ENCODE measurements at regions not wholly inside any gene's neighbourhood (a gene's known extent, or its start where the extent isn't known, plus 50 kb on each side); places are given as distances from the start of the nearest gene placed in this dataset.

DNA sequence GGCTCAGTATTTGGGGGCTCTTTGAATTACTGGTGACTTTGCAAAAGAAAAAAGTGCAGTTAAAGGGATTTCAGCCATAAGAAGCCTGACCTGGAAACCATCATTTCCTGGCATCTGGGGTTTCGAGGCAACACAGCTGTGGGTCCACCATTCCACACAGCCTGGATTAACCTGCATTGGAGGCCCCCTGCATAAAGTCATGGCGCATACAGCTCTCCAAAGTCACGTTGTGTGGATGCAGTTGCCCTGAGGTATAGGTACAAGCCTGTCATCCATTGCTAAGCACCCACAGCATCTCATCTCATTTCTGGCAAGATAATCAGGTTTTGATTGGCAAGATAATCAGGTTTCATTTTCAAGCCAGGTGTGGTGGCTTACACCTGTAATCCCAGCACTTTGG, 54.5 kb upstream of the TAGAP start:
- no peak for DNase-seq

DNA sequence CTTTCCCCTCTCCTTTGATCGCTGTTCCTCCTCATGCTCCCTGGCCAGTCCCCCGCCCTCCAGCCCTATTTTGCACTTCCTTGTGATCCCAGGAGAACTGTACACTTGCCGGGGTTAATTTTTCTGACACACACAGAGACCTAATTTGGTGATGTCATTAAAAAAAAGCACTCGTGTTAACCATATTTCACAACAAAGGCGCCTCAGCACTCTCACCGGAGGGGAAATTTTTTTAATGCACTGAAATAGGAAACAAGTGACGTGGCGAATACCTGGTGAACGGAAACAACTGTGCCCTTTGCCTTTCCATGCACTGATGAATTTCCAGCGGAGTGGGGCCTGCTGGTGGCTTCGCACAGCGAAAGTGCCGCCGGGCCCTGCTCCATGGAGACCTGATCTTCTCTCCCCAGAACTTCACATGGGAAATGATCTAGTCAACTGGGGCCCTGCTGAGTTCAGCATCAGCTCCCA, 53.9 kb upstream of the TAGAP start:
- DNase-seq: no peak

DNA sequence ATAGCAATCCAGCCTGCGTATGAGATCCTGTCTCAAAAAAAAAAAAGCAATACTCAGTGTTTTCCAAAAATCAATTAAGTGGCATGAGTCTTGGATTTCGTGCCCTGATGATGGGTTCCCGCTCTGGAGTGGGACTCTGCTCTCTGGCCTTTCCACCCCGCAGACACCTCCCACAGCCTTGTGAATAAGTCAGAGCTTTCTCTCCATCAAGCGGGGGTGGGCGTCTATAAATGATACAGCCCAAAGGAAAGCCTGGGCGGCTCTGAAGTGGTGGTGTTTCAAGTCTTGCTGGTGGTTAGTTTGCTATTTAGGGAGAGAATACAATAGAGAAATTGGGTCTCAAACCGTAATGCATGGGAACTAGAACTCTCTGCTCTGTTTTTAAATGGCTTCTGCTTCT, 52.5 kb upstream of the TAGAP start:
- no peak for DNase-seq

GRCh38 chr6:159095616-159096015, 50.8 kb upstream of the TAGAP start:
- no peak for DNase-seq

GRCh38 chr6:159094444-159095252, 49.9 kb upstream of the TAGAP start:
- peak; percentile 19 for DNase-seq
